DND-41 (cell line): ENCODE measurements at regions not wholly inside any gene's neighbourhood (a gene's known extent, or its start where the extent isn't known, plus 50 kb on each side); places are given as distances from the start of the nearest gene placed in this dataset.

Experiments
- ATAC-seq: fragments of 200-7000 bp; cut with Tn5 transposase; 3 replicates; pipeline ENCODE4 v1.9.1; 2021; ENCODE audit warnings: low read depth; ENCODE audit not compliant: insufficient read depth
- DNase-seq: peaks from one replicate; pipeline ENCODE4 v3.0.0-alpha.2; 2020
- H2AFZ ChIP-seq: 2 replicates; pipeline ENCODE4 v1.6.0; 2012; ENCODE audit warnings: low read depth, low read length
- H3K27ac ChIP-seq: 2 replicates; pipeline ENCODE4 v1.5.1; 2012; ENCODE audit warnings: low read length, inconsistent platforms
- H3K27me3 ChIP-seq: fragments of 200-600 bp; sonication (generic); 2 replicates; pipeline ENCODE4 v1.6.0; 2012; ENCODE audit warnings: low read length, mild to moderate bottlenecking, inconsistent platforms; ENCODE audit not compliant: insufficient read depth, poor library complexity
- H3K36me3 ChIP-seq: 2 replicates; pipeline ENCODE4 v1.5.1; 2012; ENCODE audit warnings: low read length, inconsistent platforms; ENCODE audit not compliant: insufficient read depth
- H3K4me1 ChIP-seq: 2 replicates; pipeline ENCODE4 v1.5.1; 2012; ENCODE audit warnings: mild to moderate bottlenecking, low read length; ENCODE audit not compliant: insufficient read depth
- H3K4me2 ChIP-seq: 2 replicates; pipeline ENCODE4 v1.6.0; 2012; ENCODE audit warnings: mild to moderate bottlenecking, moderate library complexity, low read length, inconsistent platforms; ENCODE audit not compliant: insufficient read depth
- H3K4me3 ChIP-seq, 2 experiments: fragments of 200-600 bp in 1 of 2; shearing (Covaris generic) in 1 of 2; 2 replicates each; pipeline ENCODE4 v1.5.1; 2012 to 2016; ENCODE audit warnings: inconsistent platforms in 2 of 2, low read length in 2 of 2, mild to moderate bottlenecking in 2 of 2, low read depth in 1 of 2, moderate library complexity in 1 of 2
- H3K79me2 ChIP-seq: 2 replicates; pipeline ENCODE4 v1.6.0; 2012; ENCODE audit warnings: low read length, inconsistent platforms; ENCODE audit not compliant: insufficient read depth
- H3K9ac ChIP-seq: 2 replicates; pipeline ENCODE4 v1.6.0; 2012; ENCODE audit warnings: low read depth, mild to moderate bottlenecking, inconsistent platforms, low read length, moderate library complexity
- H3K9me3 ChIP-seq: 2 replicates; pipeline ENCODE4 v1.5.1; 2012; ENCODE audit warnings: low read length, moderate library complexity, mild to moderate bottlenecking, inconsistent platforms; ENCODE audit not compliant: insufficient read depth, severe bottlenecking
- H4K20me1 ChIP-seq: 2 replicates; pipeline ENCODE4 v1.6.0; 2012; ENCODE audit warnings: low read length; ENCODE audit not compliant: insufficient read depth
- EZH2 ChIP-seq: IDR thresholded peaks from 3 replicates; pipeline ENCODE4 v1.6.1; 2012; ENCODE audit warnings: borderline replicate concordance, low read depth, mild to moderate bottlenecking, moderate library complexity, low read length, inconsistent platforms; ENCODE audit not compliant: severe bottlenecking
- TF ChIP-seq, protein P1 (sequence below): IDR thresholded peaks from 2 replicates; pipeline ENCODE4 v1.5.1; 2012; ENCODE audit warnings: borderline replicate concordance, low read length, moderate library complexity, mild to moderate bottlenecking; ENCODE audit not compliant: poor library complexity, severe bottlenecking; ENCODE audit errors: extremely low read depth

DNA sequence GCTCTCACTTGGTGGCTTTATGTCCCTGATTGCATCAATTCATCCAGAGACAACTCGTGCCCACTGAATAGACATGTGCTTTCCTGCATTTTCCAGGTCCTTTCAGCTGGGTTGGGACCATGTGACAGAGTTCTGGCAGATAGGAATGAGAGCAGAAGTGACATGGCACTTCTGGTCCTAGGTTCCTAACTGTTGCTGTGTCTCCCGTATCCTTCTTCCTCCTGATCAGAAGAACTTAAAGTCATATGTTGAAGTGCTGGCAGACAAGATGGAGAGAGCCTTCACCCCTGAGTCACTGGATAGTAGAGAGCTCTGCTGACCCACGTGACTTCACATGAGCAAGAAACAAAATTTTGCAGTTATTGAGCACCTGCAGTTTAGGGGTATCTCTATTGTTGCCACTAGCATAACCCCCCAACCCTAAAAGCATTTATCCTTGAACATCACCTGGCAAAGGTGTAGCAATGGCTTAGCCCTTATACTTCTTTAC is 80.0 kb downstream of the NREP start:
- DNase-seq = no peak
- Histone ChIP-seq H3K36me3 (no peaks in the 10 kb centered on the region), H3K9ac (no peak overlapping the region), H3K4me2 (no peak overlapping the region), H3K27ac (no peak overlapping the region), H3K4me3 (no peak overlapping the region), H2AFZ (no peak overlapping the region), H3K27me3 (no peaks in the 10 kb centered on the region), H3K4me1 (no peaks in the 10 kb centered on the region), H3K9me3 (no peaks in the 10 kb centered on the region), H4K20me1 (no peaks in the 10 kb centered on the region), H3K79me2 (no peaks in the 10 kb centered on the region)
- ATAC-seq = no peak
- no peak for TF ChIP-seq EZH2
- TF ChIP-seq, protein P1, sequence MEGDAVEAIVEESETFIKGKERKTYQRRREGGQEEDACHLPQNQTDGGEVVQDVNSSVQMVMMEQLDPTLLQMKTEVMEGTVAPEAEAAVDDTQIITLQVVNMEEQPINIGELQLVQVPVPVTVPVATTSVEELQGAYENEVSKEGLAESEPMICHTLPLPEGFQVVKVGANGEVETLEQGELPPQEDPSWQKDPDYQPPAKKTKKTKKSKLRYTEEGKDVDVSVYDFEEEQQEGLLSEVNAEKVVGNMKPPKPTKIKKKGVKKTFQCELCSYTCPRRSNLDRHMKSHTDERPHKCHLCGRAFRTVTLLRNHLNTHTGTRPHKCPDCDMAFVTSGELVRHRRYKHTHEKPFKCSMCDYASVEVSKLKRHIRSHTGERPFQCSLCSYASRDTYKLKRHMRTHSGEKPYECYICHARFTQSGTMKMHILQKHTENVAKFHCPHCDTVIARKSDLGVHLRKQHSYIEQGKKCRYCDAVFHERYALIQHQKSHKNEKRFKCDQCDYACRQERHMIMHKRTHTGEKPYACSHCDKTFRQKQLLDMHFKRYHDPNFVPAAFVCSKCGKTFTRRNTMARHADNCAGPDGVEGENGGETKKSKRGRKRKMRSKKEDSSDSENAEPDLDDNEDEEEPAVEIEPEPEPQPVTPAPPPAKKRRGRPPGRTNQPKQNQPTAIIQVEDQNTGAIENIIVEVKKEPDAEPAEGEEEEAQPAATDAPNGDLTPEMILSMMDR = no peak

DNA sequence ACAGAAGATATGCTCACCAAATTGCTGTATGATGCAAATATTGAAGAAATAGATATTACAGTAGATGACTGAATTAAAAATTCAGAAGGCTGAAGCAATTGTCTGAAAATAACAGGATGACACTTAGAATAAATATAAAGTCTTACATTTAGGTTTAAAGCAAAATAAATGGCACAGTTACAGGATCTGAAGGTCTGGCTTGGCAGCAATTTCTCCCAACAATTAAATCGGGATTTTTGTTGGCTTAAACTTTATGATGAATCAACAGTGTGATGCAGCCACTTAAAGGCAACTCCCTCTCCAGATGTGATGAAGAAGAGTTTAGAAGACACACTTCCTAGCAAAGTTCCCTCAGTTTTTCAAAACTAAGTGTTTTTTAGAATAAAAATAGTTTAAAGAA is 80.5 kb downstream of the NREP start:
- Histone ChIP-seq H3K4me3 (no peak overlapping the region), H3K9me3 (no peaks in the 10 kb centered on the region), H4K20me1 (no peaks in the 10 kb centered on the region), H3K4me2 (no peak overlapping the region), H3K36me3 (no peaks in the 10 kb centered on the region), H3K27ac (no peak overlapping the region), H3K79me2 (no peaks in the 10 kb centered on the region), H2AFZ (no peak overlapping the region), H3K9ac (no peak overlapping the region), H3K27me3 (no peaks in the 10 kb centered on the region), H3K4me1 (no peaks in the 10 kb centered on the region)
- TF ChIP-seq, protein P1 = no peak
- no peak for TF ChIP-seq EZH2
- no peak for DNase-seq
- no peak for ATAC-seq

DNA sequence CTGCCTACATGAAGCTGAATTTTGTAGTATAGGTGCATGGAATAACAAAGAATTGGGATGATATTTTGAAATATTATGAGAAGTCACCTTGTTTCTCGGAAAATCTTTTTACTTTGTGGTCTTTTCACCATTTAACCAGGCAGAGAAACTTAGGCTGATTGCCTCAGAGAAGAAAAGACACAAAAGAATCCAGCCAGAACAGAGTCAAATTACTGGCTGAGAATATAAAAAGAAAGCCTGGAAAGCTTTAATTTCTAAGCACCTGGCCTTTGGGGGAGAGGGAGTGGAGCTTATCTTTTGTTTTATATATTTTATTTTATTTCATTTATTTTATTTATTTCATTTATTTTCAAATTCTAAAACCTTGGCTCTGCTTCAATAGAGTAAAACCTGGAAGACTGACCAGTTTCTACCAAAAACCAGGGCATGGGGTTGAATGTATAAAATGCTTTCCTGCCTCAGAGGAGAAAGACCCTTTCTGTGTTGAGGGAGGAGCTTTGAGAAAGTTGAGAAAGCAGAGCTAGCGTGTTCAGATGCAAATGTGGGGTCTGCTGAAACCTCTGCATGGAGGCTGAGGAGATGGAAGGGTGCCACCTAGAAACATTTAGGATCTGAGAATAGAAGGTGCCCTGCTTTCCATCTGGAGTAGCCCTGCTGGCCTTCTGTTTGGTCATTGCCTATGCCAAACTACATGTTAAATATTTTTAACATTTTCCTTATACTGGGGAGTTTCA is 81.6 kb downstream of the NREP start:
- H3K4me2 ChIP-seq = no peak overlapping the region
- ATAC-seq = no peak

More for the DNA sequence above, 81.6 kb downstream of the NREP start:
- Histone ChIP-seq H3K36me3 (no peaks in the 10 kb centered on the region), H2AFZ (no peak overlapping the region), H3K79me2 (no peaks in the 10 kb centered on the region), H3K27ac (no peak overlapping the region), H3K4me3 (no peak overlapping the region), H4K20me1 (no peaks in the 10 kb centered on the region), H3K9ac (no peak overlapping the region), H3K9me3 (no peaks in the 10 kb centered on the region), H3K27me3 (no peaks in the 10 kb centered on the region), H3K4me1 (no peaks in the 10 kb centered on the region)
- no peak for TF ChIP-seq EZH2
- TF ChIP-seq, protein P1 = no peak
- DNase-seq = no peak
